ENCODE measurements at regions not wholly inside any gene's neighbourhood (a gene's known extent, or its start where the extent isn't known, plus 50 kb on each side); places are given as distances from the start of the nearest gene placed in this dataset.
A peak's percentile ranks its signal among the peaks of the same experiment; 100 is the strongest.

DNA sequence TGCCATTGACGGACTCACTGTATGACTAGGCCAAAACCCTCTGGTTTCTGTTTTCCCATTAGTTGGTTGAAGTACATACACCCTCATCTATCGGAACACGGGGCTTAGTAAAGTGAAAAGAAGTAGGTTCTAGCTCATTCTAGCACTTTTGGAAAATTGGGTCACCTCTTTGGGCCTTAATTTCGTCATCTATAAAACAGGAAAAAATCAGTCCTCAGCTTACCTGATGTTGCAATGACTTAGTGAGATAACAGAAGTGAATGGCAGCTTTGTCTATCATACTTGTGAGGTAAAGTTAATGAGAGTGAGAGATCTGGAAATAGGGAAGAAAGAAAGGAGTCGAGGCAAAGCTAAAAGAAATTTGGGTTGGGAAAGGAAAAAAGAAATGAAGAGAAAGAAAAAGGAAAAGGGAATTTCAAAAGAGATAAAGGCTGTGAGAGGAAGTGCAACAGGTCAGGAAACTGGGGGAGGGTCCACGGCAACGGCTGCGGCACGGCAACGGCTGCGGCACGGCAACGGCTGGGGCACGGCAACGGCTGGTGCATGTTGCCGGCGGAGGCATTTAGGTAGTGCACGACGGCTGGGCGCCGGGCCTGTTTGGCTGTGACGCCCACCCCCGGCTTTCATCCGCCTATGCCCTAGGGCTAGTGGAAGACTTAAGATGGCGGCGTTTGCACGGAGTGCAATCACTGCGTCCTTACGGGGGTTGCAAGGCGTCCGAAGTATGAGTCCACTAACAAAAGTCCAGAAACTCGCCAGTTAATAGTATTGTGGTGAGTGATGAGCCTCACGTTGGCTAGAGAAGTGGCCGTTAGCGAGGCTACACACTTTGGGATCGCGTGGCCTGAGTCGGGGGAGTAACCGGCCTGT is 91.4 kb upstream of the XIST start (continued):
- TF ChIP-seq PRPF4 (IDR thresholded peaks at IDR 0.05; ENCODE audit: low read depth, low read length, poor library complexity, severe bottlenecking): no peak
- TF ChIP-seq ZNF331 (CRISPR knock-in tag; IDR thresholded peaks at IDR 0.05): peak; percentile 92
- peak; percentile 94 for TF ChIP-seq SPEN (CRISPR knock-in tag; IDR thresholded peaks at IDR 0.05; ENCODE audit: low read depth)
- no peak for TF ChIP-seq SP140L (CRISPR knock-in tag; IDR thresholded peaks at IDR 0.05; ENCODE audit: borderline replicate concordance)
- TF ChIP-seq THRA (CRISPR knock-in tag; IDR thresholded peaks at IDR 0.05; ENCODE audit: borderline replicate concordance): 0 out of 2 replicates have a peak, but pooled peaks have one; percentile 45
- TF ChIP-seq, protein P1, sequence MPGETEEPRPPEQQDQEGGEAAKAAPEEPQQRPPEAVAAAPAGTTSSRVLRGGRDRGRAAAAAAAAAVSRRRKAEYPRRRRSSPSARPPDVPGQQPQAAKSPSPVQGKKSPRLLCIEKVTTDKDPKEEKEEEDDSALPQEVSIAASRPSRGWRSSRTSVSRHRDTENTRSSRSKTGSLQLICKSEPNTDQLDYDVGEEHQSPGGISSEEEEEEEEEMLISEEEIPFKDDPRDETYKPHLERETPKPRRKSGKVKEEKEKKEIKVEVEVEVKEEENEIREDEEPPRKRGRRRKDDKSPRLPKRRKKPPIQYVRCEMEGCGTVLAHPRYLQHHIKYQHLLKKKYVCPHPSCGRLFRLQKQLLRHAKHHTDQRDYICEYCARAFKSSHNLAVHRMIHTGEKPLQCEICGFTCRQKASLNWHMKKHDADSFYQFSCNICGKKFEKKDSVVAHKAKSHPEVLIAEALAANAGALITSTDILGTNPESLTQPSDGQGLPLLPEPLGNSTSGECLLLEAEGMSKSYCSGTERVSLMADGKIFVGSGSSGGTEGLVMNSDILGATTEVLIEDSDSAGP (CRISPR knock-in tag; IDR thresholded peaks at IDR 0.05; ENCODE audit: borderline replicate concordance): peak; percentile 89
- no peak for TF ChIP-seq IKZF4 (CRISPR knock-in tag; IDR thresholded peaks at IDR 0.05; ENCODE audit: borderline replicate concordance, low read depth, not compliant biosample characterization)
- no peak for TF ChIP-seq CEBPZ (IDR thresholded peaks at IDR 0.05; ENCODE audit: low read length)
- TF ChIP-seq, protein P2, sequence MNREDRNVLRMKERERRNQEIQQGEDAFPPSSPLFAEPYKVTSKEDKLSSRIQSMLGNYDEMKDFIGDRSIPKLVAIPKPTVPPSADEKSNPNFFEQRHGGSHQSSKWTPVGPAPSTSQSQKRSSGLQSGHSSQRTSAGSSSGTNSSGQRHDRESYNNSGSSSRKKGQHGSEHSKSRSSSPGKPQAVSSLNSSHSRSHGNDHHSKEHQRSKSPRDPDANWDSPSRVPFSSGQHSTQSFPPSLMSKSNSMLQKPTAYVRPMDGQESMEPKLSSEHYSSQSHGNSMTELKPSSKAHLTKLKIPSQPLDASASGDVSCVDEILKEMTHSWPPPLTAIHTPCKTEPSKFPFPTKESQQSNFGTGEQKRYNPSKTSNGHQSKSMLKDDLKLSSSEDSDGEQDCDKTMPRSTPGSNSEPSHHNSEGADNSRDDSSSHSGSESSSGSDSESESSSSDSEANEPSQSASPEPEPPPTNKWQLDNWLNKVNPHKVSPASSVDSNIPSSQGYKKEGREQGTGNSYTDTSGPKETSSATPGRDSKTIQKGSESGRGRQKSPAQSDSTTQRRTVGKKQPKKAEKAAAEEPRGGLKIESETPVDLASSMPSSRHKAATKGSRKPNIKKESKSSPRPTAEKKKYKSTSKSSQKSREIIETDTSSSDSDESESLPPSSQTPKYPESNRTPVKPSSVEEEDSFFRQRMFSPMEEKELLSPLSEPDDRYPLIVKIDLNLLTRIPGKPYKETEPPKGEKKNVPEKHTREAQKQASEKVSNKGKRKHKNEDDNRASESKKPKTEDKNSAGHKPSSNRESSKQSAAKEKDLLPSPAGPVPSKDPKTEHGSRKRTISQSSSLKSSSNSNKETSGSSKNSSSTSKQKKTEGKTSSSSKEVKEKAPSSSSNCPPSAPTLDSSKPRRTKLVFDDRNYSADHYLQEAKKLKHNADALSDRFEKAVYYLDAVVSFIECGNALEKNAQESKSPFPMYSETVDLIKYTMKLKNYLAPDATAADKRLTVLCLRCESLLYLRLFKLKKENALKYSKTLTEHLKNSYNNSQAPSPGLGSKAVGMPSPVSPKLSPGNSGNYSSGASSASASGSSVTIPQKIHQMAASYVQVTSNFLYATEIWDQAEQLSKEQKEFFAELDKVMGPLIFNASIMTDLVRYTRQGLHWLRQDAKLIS (CRISPR knock-in tag; IDR thresholded peaks at IDR 0.05): 0 out of 2 replicates have a peak, but pooled peaks have one; percentile 30
- TF ChIP-seq ZBTB7A (CRISPR knock-in tag; IDR thresholded peaks at IDR 0.05): peak; percentile 77; the same call in 1 of the 2 replicates
- TF ChIP-seq ZNF33B (CRISPR knock-in tag; IDR thresholded peaks at IDR 0.05): no peak
- peak in 1 of 2 experiments; percentile 85; a peak in 2 of 4 replicates for TF ChIP-seq KLF16 (CRISPR knock-in tag; IDR thresholded peaks at IDR 0.05)
- TF ChIP-seq NFATC3 (CRISPR knock-in tag; IDR thresholded peaks at IDR 0.05): no peak
- TF ChIP-seq TAF15 (IDR thresholded peaks at IDR 0.05; ENCODE audit: low read depth, low read length, poor library complexity, severe bottlenecking): no peak
- 0 out of 2 replicates have a peak, but pooled peaks have one; percentile 42 for TF ChIP-seq ZNF430 (CRISPR knock-in tag; IDR thresholded peaks at IDR 0.05)
- TF ChIP-seq NR2C2 (CRISPR knock-in tag; IDR thresholded peaks at IDR 0.05; ENCODE audit: borderline replicate concordance): peak; percentile 35
- peak; percentile 42; the same call in 1 of the 2 replicates for TF ChIP-seq FOXK1 (CRISPR knock-in tag; IDR thresholded peaks at IDR 0.05; ENCODE audit: borderline replicate concordance, low read depth)
